PFSK-1 (cell line): ENCODE measurements at regions not wholly inside any gene's neighbourhood (a gene's known extent, or its start where the extent isn't known, plus 50 kb on each side); places are given as distances from the start of the nearest gene placed in this dataset.

Source experiments
- POLR2AphosphoS5 ChIP-seq: IDR thresholded peaks from 2 replicates; pipeline ENCODE4 v1.6.1; 2012; ENCODE audit warnings: low read depth, mild to moderate bottlenecking, control low read depth, low read length, moderate library complexity
- REST ChIP-seq, 2 experiments: IDR thresholded peaks; 2 replicates each; pipeline versions ENCODE4 v1.6.1 to v1.8.0; 2011 to 2012; ENCODE audit warnings: low read depth in 2 of 2, low read length in 2 of 2, control low read depth in 1 of 2, inconsistent platforms in 1 of 2, mild to moderate bottlenecking in 1 of 2, moderate library complexity in 1 of 2; ENCODE audit not compliant: insufficient read depth in 1 of 2
- SIN3A ChIP-seq: IDR thresholded peaks from 2 replicates; pipeline ENCODE4 v1.6.1; 2012; ENCODE audit warnings: mild to moderate bottlenecking, low read length, moderate library complexity, borderline replicate concordance; ENCODE audit not compliant: insufficient read depth

DNA sequence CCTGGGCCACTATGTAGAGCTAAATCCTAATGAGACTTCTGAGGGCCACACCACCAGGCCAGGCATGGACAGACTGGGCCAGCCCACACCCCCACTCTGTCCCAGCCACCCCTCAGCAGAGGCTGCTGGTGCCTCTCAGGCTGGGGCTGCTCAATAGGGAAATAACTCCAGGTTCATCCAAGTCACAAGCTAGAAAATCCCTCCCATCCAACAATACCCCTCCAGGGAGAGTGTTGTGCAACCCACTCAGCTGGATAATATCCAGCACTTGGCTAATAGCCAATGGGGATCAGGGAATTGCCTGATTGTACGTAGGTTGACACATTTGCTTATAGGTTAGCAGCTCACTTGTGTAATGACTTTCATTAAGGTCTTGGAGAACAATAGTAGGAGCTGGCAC, 64.1 kb upstream of the WNT11 start:
- TF ChIP-seq REST (IDR thresholded peaks at IDR 0.05; ENCODE audit: insufficient read depth in 1 of 2, low read depth in 2 of 2, low read length in 2 of 2) (no peak), POLR2AphosphoS5 (no peak), SIN3A (no peak)
